ENCODE measurements at regions not wholly inside any gene's neighbourhood (a gene's known extent, or its start where the extent isn't known, plus 50 kb on each side); places are given as distances from the start of the nearest gene placed in this dataset.

DNA sequence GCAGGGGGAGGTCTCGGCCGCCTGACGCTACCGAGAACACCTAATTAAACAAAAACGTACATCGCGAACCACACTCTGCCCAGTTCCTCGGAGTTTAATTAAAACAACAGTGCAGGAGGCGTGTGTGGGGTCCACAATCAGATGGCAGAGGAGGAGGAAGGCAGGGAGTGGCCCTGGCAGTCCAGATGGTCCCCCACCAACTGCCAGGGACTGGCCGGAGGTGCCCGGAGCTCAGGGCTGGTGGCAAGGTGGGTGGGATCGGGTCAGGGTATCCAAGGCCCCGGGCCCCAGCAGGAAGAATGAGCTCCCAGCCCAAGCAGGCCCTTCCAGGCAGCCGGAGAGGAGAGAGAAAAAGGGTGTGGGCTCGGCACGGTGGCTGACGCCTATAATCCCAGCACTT, 71.3 kb downstream of the PTPRS start:
- no peaks in the 10 kb centered on the region for H3K79me2 ChIP-seq (ENCODE audit: insufficient read depth)
- 90 to 95% methylated on average over 17 of the region's 17 CpGs for WGBS, 2 experiments (ENCODE audit: low coverage in 1 of 2, low lambda C conversion rate in 2 of 2, missing lambda C conversion rate in 2 of 2)
- H2AFZ ChIP-seq = no peak overlapping the region
- no peaks in the 10 kb centered on the region for H4K20me1 ChIP-seq (ENCODE audit: insufficient read depth)
- H3K27ac ChIP-seq = no peak overlapping the region
- no peaks in the 10 kb centered on the region; the same call in 1 of the 2 replicates for H3K36me3 ChIP-seq (ENCODE audit: low read depth)
- no peaks in the 10 kb centered on the region for H3K9me2 ChIP-seq (ENCODE audit: insufficient read depth)
- H3F3A ChIP-seq (ENCODE audit: insufficient read depth) = no peaks in the 10 kb centered on the region
- no peak overlapping the region for H3K4me2 ChIP-seq (ENCODE audit: unreplicated experiment)
- H3K9me3 ChIP-seq (ENCODE audit: low read depth) = no peaks in the 10 kb centered on the region
- H3K9ac ChIP-seq = no peak overlapping the region
- in situ Hi-C loops (cut with MboI) = no loop called here
- TF ChIP-seq EZH2phosphoT487 (IDR thresholded peaks at IDR 0.05; ENCODE audit: insufficient read depth, low read depth) = no peak
- no peaks in the 10 kb centered on the region for H3K27me3 ChIP-seq (replicated peaks; ENCODE audit: insufficient read depth)
- DNase-seq = no peak
- H3K4me1 ChIP-seq (ENCODE audit: insufficient read depth) = no peaks in the 10 kb centered on the region
- H3K4me3 ChIP-seq = no peak overlapping the region

DNA sequence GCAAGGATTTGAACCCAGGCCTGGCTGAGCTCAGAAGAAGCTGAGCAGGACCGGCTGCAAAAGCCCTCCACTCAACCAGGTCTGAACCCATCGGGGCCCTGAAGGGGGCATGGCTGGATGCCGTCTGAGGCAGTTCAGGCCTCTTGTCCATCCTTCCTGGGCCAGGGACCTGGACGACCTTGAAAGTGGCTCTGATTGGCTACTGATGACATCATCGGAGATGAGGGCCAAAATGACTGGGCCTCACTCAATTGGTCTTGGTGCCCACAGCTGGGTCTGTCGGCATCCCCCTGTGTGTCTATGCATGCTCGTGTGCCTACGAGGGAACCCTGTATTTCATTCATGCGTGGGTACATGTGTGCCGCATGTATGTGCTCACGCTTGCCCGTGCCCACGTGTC, 71.8 kb downstream of the PTPRS start:
- H3K9me3 ChIP-seq (ENCODE audit: low read depth) = no peaks in the 10 kb centered on the region
- no peaks in the 10 kb centered on the region for H3K4me1 ChIP-seq (ENCODE audit: insufficient read depth)
- no peaks in the 10 kb centered on the region; the same call in 1 of the 2 replicates for H3K36me3 ChIP-seq (ENCODE audit: low read depth)
- no peaks in the 10 kb centered on the region for H3K9me2 ChIP-seq (ENCODE audit: insufficient read depth)
- in situ Hi-C loops (cut with MboI) = no loop called here
- no peak overlapping the region for H3K9ac ChIP-seq
- H3K4me3 ChIP-seq = no peak overlapping the region
- H4K20me1 ChIP-seq (ENCODE audit: insufficient read depth) = no peaks in the 10 kb centered on the region
- H2AFZ ChIP-seq = no peak overlapping the region
- no peak overlapping the region for H3K27ac ChIP-seq
- no peaks in the 10 kb centered on the region for H3F3A ChIP-seq (ENCODE audit: insufficient read depth)
- DNase-seq = no peak
- H3K27me3 ChIP-seq (replicated peaks; ENCODE audit: insufficient read depth) = no peaks in the 10 kb centered on the region
- WGBS, 2 experiments (ENCODE audit: low coverage in 1 of 2, low lambda C conversion rate in 2 of 2, missing lambda C conversion rate in 2 of 2) = 84 to 90% methylated on average over 12 to 13 of the region's 13 CpGs
- H3K4me2 ChIP-seq (ENCODE audit: unreplicated experiment) = no peak overlapping the region
- H3K79me2 ChIP-seq (ENCODE audit: insufficient read depth) = no peaks in the 10 kb centered on the region
- TF ChIP-seq EZH2 (IDR thresholded peaks at IDR 0.05; ENCODE audit: insufficient read depth, poor library complexity, severe bottlenecking) = no peak
- no peak for TF ChIP-seq EZH2phosphoT487 (IDR thresholded peaks at IDR 0.05; ENCODE audit: insufficient read depth, low read depth)

GRCh38 chr19:5265260-5265659, 75.4 kb downstream of the PTPRS start:
- DNase-seq = no peak
- Histone ChIP-seq H3K9ac (no peak overlapping the region), H3K9me3 (ENCODE audit: low read depth) (no peaks in the 10 kb centered on the region), H3K4me3 (no peak overlapping the region), H3F3A (ENCODE audit: insufficient read depth) (no peaks in the 10 kb centered on the region), H3K79me2 (ENCODE audit: insufficient read depth) (no peaks in the 10 kb centered on the region), H3K27me3 (replicated peaks; ENCODE audit: insufficient read depth) (no peaks in the 10 kb centered on the region), H4K20me1 (ENCODE audit: insufficient read depth) (no peaks in the 10 kb centered on the region), H3K9me2 (ENCODE audit: insufficient read depth) (no peaks in the 10 kb centered on the region), H3K27ac (no peak overlapping the region), H3K36me3 (ENCODE audit: low read depth) (no peaks in the 10 kb centered on the region), H3K4me1 (ENCODE audit: insufficient read depth) (no peaks in the 10 kb centered on the region), H2AFZ (no peak overlapping the region), H3K4me2 (ENCODE audit: unreplicated experiment) (no peak overlapping the region)
- in situ Hi-C loops (cut with MboI) = no loop called here
- WGBS, 2 experiments (ENCODE audit: low coverage in 1 of 2, low lambda C conversion rate in 2 of 2, missing lambda C conversion rate in 2 of 2) = 86 to 88% methylated on average over 9 of the region's 9 CpGs
- TF ChIP-seq EZH2 (IDR thresholded peaks at IDR 0.05; ENCODE audit: insufficient read depth, poor library complexity, severe bottlenecking) = no peak
- no peak for TF ChIP-seq EZH2phosphoT487 (IDR thresholded peaks at IDR 0.05; ENCODE audit: insufficient read depth, low read depth)

DNA sequence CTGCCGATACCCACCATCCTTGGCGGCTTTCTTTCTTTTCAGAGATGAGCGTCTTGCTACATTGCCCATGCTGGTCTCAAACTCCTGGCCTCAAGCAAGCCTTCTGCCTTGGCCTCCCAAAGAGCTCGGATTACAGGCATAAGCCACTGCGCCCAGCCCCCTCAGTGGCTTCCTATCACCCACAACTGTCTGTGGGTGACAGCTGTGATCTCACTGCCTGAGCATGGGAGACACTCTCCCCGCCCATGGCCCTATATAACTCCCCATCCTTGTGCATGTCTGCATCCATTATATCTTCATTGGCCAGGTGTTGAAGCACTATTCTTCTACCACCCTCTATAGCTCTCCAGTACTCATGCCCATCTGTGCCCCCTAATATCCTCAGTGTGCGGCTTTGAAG, 76.2 kb downstream of the PTPRS start:
- no peak for DNase-seq
- H3K27ac ChIP-seq = no peak overlapping the region
- H3K9ac ChIP-seq = no peak overlapping the region
- no peaks in the 10 kb centered on the region for H4K20me1 ChIP-seq (ENCODE audit: insufficient read depth)
- no peak overlapping the region for H2AFZ ChIP-seq
- 95 to 96% methylated on average over 7 of the region's 7 CpGs for WGBS, 2 experiments (ENCODE audit: low coverage in 1 of 2, low lambda C conversion rate in 2 of 2, missing lambda C conversion rate in 2 of 2)
- H3K79me2 ChIP-seq (ENCODE audit: insufficient read depth) = no peaks in the 10 kb centered on the region
- in situ Hi-C loops (cut with MboI) = no loop called here
- H3K4me2 ChIP-seq (ENCODE audit: unreplicated experiment) = no peak overlapping the region
- H3K36me3 ChIP-seq (ENCODE audit: low read depth) = no peaks in the 10 kb centered on the region
- H3F3A ChIP-seq (ENCODE audit: insufficient read depth) = no peaks in the 10 kb centered on the region; the same call in 1 of the 2 replicates
- no peaks in the 10 kb centered on the region for H3K9me2 ChIP-seq (ENCODE audit: insufficient read depth)
- H3K4me3 ChIP-seq = no peak overlapping the region
- no peaks in the 10 kb centered on the region for H3K27me3 ChIP-seq (replicated peaks; ENCODE audit: insufficient read depth)
- no peaks in the 10 kb centered on the region for H3K4me1 ChIP-seq (ENCODE audit: insufficient read depth)
- no peaks in the 10 kb centered on the region for H3K9me3 ChIP-seq (ENCODE audit: low read depth)
- TF ChIP-seq EZH2phosphoT487 (IDR thresholded peaks at IDR 0.05; ENCODE audit: insufficient read depth, low read depth) (no peak), EZH2 (IDR thresholded peaks at IDR 0.05; ENCODE audit: insufficient read depth, poor library complexity, severe bottlenecking) (no peak)

GRCh38 chr19:5263615-5264014, 77.0 kb downstream of the PTPRS start:
- H3K9me2 ChIP-seq (ENCODE audit: insufficient read depth) = no peaks in the 10 kb centered on the region
- H2AFZ ChIP-seq = no peak overlapping the region
- H3K9me3 ChIP-seq (ENCODE audit: low read depth) = no peaks in the 10 kb centered on the region
- no peaks in the 10 kb centered on the region for H3K27me3 ChIP-seq (replicated peaks; ENCODE audit: insufficient read depth)
- TF ChIP-seq EZH2phosphoT487 (IDR thresholded peaks at IDR 0.05; ENCODE audit: insufficient read depth, low read depth) = no peak
- TF ChIP-seq EZH2 (IDR thresholded peaks at IDR 0.05; ENCODE audit: insufficient read depth, poor library complexity, severe bottlenecking) = no peak
- H3K9ac ChIP-seq = no peak overlapping the region
- H4K20me1 ChIP-seq (ENCODE audit: insufficient read depth) = no peaks in the 10 kb centered on the region
- no peak overlapping the region for H3K27ac ChIP-seq
- WGBS, 2 experiments (ENCODE audit: low coverage in 1 of 2, low lambda C conversion rate in 2 of 2, missing lambda C conversion rate in 2 of 2) = 82 to 85% methylated on average over 18 to 23 of the region's 23 CpGs
- no peaks in the 10 kb centered on the region for H3K4me1 ChIP-seq (ENCODE audit: insufficient read depth)
- no peak overlapping the region for H3K4me3 ChIP-seq
- in situ Hi-C loops (cut with MboI) = no loop called here
- no peak overlapping the region for H3K4me2 ChIP-seq (ENCODE audit: unreplicated experiment)
- no peaks in the 10 kb centered on the region; the same call in 1 of the 2 replicates for H3F3A ChIP-seq (ENCODE audit: insufficient read depth)
- H3K36me3 ChIP-seq (ENCODE audit: low read depth) = no peaks in the 10 kb centered on the region
- no peaks in the 10 kb centered on the region for H3K79me2 ChIP-seq (ENCODE audit: insufficient read depth)
- DNase-seq = no peak
